AG10803 (cell line): ENCODE measurements at regions not wholly inside any gene's neighbourhood (a gene's known extent, or its start where the extent isn't known, plus 50 kb on each side); places are given as distances from the start of the nearest gene placed in this dataset.

Experiments
- DNase-seq: peaks from one replicate; pipeline ENCODE4 v3.0.0; 2010; ENCODE audit warnings: low read depth
- H3K4me3 ChIP-seq: 2 replicates; pipeline ENCODE4 v1.5.1; 2011; ENCODE audit warnings: mild to moderate bottlenecking, low read length, control low read depth
- TF ChIP-seq, protein P1 (sequence below): conservative IDR thresholded peaks from 2 replicates; pipeline ENCODE4 v1.5.1; 2011; ENCODE audit warnings: mild to moderate bottlenecking, low read length, control low read depth, inconsistent platforms

DNA sequence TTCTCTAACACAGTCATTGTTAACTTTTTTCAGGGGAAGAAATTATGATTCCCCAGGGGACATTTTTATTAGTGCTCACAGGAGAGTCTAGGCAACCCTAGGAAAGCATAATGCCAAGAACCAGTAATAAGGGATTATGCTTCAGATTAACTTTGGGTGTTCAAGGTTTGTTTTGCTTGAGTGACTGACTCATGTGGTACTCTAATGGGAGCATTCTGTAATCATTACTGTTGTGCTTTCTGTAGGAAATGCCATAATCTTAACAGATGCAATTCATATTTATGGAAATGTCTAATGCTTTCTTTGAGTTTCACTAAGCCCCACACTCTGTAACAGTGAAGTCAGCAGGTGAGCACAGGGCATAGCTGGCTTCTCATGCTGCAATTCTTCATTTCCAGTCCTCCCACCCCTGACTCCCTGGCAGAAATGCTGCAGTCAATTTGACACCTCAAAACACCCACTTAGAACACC lies 263.4 kb upstream of the MAN1A1 start:
- H3K4me3 ChIP-seq = no peak overlapping the region
- TF ChIP-seq, protein P1, sequence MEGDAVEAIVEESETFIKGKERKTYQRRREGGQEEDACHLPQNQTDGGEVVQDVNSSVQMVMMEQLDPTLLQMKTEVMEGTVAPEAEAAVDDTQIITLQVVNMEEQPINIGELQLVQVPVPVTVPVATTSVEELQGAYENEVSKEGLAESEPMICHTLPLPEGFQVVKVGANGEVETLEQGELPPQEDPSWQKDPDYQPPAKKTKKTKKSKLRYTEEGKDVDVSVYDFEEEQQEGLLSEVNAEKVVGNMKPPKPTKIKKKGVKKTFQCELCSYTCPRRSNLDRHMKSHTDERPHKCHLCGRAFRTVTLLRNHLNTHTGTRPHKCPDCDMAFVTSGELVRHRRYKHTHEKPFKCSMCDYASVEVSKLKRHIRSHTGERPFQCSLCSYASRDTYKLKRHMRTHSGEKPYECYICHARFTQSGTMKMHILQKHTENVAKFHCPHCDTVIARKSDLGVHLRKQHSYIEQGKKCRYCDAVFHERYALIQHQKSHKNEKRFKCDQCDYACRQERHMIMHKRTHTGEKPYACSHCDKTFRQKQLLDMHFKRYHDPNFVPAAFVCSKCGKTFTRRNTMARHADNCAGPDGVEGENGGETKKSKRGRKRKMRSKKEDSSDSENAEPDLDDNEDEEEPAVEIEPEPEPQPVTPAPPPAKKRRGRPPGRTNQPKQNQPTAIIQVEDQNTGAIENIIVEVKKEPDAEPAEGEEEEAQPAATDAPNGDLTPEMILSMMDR = no peak
- peak; percentile 53 for DNase-seq

DNA sequence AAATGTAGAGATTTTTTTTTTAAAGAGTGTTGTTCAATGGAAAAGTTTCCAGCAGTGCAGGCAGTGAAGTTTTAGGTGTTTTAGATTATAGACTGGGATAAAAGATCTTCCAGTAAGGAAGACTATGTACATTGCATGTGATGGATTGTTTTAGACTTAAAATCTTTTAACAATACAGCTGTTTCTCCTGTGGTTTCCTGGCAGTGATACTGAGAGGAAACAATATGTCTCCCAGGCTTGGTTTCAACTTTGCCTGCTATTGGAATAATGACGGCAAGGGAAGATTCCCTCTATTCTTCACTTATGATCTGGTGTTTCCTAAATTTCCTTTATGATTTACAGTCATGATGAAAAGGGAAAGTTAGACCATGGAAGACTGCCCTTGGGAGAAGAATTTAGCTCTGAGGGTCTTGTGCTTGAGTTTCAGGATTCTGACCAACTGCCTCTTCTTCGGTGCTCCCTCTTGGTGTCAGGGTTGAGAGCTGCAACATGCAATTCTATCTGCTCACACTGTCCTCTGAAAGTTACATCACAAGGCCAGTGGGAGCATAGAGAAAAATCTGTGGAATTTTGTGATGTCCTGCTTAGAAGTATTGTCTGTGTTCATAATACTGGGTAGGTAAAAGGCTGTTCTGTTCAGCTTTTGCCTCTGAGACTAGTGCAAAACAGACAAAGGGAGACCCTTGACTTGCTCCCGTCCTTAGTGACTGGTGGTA lies 262.8 kb upstream of the MAN1A1 start:
- TF ChIP-seq, protein P1 = peak; percentile 38
- DNase-seq = peak; percentile 65
- H3K4me3 ChIP-seq = no peak overlapping the region

DNA sequence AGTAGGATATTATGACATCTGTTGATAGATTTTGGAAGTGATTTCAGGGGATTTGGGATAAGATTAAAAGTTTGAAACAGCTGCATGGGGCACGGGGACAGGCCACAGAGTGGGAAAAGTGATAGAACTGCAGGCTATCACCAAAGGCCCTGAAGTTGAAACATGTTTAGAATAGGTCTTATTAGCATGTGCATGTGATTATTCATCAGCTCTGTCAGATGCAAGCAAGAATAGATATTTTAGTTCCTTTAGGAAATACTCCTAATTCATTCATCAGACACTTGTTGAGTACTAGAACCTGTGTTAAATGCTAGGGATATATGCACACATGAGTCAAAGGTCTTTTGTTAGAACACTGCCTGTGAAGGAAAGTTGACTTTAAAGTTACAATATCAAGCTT lies 261.2 kb upstream of the MAN1A1 start:
- no peak for DNase-seq
- no peak overlapping the region for H3K4me3 ChIP-seq
- TF ChIP-seq, protein P1 = no peak

DNA sequence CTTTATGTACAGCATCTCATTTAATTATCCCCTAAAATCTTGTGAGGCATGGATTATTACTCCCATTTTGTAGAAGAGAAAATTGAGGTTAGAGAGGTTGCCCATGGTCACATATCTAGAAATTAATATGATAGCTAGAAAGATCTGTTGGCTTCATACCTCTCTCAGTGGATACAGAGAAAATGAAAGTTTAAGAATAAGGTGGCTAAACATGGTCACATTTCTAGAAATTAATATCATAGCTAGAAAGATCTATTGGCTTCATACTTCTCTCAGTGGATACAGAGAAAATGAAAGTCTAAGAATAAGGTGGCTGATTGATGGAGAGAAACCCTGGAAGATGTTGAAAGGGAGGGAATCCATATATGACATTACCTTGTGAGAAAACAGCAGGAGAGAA lies 260.7 kb upstream of the MAN1A1 start:
- H3K4me3 ChIP-seq = no peak overlapping the region
- DNase-seq = no peak
- TF ChIP-seq, protein P1 = no peak

DNA sequence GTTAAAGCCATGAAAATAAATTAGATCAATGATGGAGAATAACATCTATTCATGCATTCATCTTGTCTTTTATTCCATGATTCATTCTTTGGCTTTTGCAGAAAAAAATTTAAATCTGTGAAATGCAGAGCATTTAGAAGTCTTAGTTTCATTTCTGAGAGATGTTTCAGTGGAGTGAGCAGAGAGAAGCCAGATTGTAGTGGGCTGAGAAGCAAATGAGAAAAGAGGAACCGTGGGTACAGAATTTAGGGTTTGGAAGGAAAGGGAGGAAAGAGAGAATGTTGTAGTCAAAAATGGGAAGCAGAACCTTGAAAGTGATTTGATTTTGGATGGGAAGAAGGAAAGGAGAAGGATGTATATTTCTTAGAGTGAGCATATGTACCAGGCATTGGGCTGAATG lies 260.3 kb upstream of the MAN1A1 start:
- DNase-seq = no peak
- no peak overlapping the region for H3K4me3 ChIP-seq
- TF ChIP-seq, protein P1 = no peak

DNA sequence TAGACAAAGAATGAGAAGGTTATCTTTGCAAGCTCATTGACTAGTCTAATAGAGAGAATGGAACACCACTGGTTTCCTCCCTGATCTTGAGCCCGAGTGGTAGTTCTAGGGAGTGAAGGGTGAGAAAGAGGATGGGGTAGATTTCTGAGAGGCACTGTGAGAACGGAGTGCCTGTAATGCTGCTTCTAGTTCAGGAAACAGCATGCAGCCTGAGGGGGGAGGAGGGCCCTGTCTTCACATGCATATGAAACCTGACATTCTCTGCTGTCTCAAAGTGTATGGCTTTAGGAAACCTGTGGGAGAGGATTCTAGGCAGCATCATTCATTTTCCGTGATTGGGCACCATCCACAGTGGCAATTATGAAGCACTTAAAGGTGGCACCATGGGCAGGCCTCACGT lies 259.4 kb upstream of the MAN1A1 start:
- H3K4me3 ChIP-seq = no peak overlapping the region
- DNase-seq = no peak
- TF ChIP-seq, protein P1 = no peak

DNA sequence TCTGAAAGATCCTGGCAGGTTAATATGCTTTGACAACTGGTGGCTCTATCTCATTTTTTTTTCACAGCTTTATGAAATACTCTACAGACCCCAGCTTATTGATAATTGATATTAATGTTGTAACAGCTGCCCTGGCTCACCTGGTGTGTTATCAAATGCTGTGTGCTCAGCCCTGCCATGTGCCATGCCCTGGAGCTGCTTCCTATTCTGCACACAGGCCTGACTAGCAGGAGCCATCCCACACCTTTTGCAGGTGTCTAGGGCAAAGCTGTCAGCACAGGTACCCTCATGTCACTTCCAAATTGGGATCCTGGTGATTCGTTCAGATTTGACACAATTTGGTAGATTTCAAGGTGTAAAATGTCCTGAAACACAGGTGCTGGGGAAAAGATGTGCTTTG lies 254.6 kb upstream of the MAN1A1 start:
- H3K4me3 ChIP-seq = no peak overlapping the region
- DNase-seq = no peak
- TF ChIP-seq, protein P1 = no peak
